Astrocyte of the spinal cord (primary cell): ENCODE measurements at regions not wholly inside any gene's neighbourhood (a gene's known extent, or its start where the extent isn't known, plus 50 kb on each side); places are given as distances from the start of the nearest gene placed in this dataset.

Experiments
- DNase-seq: peaks from one replicate; pipeline ENCODE4 v3.0.0; 2011; ENCODE audit warnings: low read depth, low spot score
- H3K4me3 ChIP-seq: 2 replicates; pipeline ENCODE4 v1.5.1; 2011; ENCODE audit warnings: low read depth, mild to moderate bottlenecking, low read length, moderate library complexity
- in situ Hi-C: cut with HindIII; loops from 2 replicates; pipeline ENCODE4 v1.10.0; 2017; ENCODE audit warnings: low sequenced_read_pairs
- TF ChIP-seq, protein P1 (sequence below): IDR thresholded peaks from 2 replicates; pipeline ENCODE4 v1.5.1; 2012; ENCODE audit warnings: low read depth, mild to moderate bottlenecking, low read length, inconsistent platforms

DNA sequence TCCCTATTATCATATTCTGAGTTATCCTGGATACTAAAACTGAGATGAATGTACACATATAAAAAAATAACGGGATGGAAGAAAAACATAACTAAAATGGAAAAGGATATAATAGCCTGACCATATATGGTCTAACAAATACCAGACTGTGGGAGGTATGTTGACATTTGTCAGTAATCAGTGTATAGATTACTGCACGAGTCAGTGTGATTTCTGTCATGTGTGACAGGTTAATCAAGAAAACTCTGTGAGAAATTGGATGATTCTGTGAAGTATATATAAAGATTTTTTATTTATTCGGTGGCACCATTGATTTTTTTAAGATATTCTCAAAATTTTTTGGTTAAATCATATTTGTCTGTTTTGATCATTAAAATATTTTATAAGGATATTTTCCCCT is 547.3 kb upstream of the B3GALT2 start:
- H3K4me3 ChIP-seq, result no peak overlapping the region
- in situ Hi-C loops, result no loop called here
- DNase-seq, result no peak
- TF ChIP-seq, protein P1, sequence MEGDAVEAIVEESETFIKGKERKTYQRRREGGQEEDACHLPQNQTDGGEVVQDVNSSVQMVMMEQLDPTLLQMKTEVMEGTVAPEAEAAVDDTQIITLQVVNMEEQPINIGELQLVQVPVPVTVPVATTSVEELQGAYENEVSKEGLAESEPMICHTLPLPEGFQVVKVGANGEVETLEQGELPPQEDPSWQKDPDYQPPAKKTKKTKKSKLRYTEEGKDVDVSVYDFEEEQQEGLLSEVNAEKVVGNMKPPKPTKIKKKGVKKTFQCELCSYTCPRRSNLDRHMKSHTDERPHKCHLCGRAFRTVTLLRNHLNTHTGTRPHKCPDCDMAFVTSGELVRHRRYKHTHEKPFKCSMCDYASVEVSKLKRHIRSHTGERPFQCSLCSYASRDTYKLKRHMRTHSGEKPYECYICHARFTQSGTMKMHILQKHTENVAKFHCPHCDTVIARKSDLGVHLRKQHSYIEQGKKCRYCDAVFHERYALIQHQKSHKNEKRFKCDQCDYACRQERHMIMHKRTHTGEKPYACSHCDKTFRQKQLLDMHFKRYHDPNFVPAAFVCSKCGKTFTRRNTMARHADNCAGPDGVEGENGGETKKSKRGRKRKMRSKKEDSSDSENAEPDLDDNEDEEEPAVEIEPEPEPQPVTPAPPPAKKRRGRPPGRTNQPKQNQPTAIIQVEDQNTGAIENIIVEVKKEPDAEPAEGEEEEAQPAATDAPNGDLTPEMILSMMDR, result no peak

DNA sequence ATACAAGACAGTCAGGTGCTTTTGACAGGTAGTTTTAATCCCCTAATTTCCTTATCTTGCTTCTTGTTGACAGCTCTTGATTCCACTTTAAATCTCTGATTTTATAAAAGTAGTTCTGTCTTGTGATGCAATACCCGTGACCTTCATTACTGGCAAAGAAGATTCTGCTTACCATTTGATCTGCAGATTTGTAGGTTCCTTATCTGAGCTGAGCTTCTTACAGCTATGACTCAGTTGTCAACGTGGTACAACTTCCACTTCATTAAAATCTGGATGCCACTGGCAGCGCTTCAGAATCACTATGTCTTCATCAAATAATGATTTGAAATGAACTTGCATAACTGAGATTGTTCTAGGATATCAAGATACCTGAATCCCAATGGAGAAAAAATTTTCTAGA is 543.6 kb upstream of the B3GALT2 start:
- no peak overlapping the region for H3K4me3 ChIP-seq
- in situ Hi-C loops, result no loop called here
- TF ChIP-seq, protein P1, result no peak
- no peak for DNase-seq

DNA sequence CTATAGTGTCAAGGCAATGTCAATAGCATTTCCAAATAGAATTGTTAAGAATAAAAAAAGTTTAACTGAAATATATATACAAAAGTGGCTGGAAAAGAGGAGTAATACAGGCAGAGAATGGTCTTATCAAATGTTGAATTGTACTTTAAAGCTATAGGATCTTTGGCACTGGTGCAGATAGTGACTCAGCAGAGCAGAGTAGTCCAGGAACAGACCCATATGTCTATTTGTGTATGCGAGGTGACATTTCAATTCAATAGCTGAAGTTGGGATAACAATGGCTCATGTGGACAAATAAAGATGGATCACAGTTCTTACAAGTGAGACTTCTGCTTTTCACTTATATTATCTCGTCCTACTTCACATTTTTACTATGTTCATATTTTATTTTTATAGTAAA is 543.0 kb upstream of the B3GALT2 start:
- TF ChIP-seq, protein P1, result no peak
- no peak for DNase-seq
- H3K4me3 ChIP-seq, result no peak overlapping the region
- in situ Hi-C loops, result no loop called here

DNA sequence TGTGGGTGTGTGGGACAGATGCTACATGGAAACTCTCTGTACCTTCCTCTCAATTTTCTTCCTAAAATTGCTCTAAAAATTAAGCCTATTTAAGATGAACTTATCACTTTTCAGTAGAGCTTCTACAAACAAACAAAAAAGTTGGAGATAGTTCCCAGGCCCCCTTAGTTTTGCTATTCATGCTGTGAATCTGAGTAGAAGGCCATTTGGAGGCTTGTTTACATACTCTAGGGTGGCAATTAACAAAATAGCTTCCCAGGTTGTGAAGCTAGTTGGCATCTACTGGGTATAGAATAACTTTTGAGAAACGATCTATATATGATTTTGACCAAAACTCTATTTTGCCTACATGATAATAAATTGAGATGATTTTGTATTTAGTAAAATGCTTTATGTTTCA is 541.4 kb upstream of the B3GALT2 start:
- DNase-seq, result no peak
- in situ Hi-C loops, result no loop called here
- TF ChIP-seq, protein P1, result no peak
- H3K4me3 ChIP-seq, result no peak overlapping the region

DNA sequence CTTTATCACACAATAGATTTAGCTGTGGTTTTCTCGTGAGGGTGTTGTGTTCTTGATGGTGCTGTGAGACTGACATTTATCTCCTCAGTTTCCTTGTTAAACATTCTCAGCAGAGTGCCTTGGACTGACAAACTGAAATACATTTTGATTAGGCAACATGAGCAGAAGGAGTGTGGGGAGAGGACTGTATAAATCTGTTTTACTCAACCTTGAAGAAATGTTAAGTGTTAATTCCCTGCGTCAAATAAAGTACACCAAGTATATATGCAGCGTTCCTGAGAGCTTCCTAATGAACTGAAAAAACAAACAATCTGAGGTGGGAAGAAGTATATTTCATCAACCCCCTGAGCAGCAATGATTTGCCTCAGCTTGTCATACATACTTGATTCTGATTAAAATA is 540.3 kb upstream of the B3GALT2 start:
- in situ Hi-C loops, result no loop called here
- no peak overlapping the region for H3K4me3 ChIP-seq
- DNase-seq, result no peak
- TF ChIP-seq, protein P1, result no peak

DNA sequence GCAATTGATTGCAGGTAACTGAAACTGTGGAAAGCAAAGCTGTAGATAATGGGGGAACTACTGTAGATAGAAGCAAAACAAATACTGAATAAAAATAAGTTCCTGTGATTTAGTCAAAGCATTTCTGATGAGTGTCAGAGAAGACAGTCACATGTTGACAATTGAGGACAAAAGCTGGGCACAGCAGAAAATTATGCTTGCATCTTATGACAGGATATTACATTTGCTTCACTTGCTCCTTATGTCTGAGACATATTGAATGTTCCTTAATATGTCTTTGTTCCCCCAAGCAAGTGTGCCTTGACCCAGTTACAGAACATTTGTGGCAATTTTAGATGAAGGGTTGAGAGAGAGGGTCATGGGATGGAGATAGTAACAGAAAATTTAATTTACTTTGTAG is 526.0 kb upstream of the B3GALT2 start:
- in situ Hi-C loops, result no loop called here
- H3K4me3 ChIP-seq, result no peak overlapping the region
- DNase-seq, result no peak
- TF ChIP-seq, protein P1, result no peak

DNA sequence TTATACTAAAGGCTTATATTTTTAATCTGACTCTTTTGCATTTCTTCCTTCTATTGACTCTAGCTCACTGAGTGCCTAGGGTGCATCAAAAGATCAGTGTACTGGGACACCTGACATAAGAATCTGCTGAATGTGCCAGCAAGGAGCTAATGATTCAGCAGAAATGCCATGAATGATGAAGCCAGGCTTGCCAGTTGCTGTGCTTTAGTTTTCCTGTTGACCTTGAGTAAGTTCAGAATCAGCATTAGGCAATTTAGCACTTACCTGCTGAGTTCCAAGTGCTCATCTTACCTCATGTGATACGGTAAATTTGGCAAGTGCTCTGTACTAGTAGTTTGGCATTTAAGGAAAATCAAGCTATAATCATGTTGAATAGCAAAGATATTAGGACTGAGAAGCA is 523.2 kb upstream of the B3GALT2 start:
- TF ChIP-seq, protein P1, result no peak
- DNase-seq, result no peak
- no peak overlapping the region for H3K4me3 ChIP-seq
- in situ Hi-C loops, result no loop called here
